Right lobe of liver (tissue), 4 donors: ENCODE measurements at regions not wholly inside any gene's neighbourhood (a gene's known extent, or its start where the extent isn't known, plus 50 kb on each side); places are given as distances from the start of the nearest gene placed in this dataset.
"Not testable (repeated sequence)": the region's sequence is repeated elsewhere in the genome, so short reads cannot be mapped to it uniquely, and the experiment has no call there.

Source experiments
- POLR2A ChIP-seq: fragments of 450-650 bp; IDR thresholded peaks from one replicate; pipeline ENCODE4 v1.6.1; 2017; ENCODE audit warnings: antibody characterized with exemption, mild to moderate bottlenecking
- TF ChIP-seq, protein P1 (sequence below), 4 donors: fragments of 200-600 bp in 3 of 4; fragments of 450-650 bp in 1 of 4; IDR thresholded peaks; one replicate each; pipeline versions ENCODE4 v1.5.1 to v1.8.0; 2016 to 2022; ENCODE audit warnings: antibody characterized with exemption in 4 of 4, mild to moderate bottlenecking in 2 of 4
- donor health status: DM: no; HTN: no; CAD: no.
- donor health status: DM: no; HTN: no; CAD: no.
- donor health status: DM: no; HTN: yes; CAD: no.

- not testable (repeated sequence) for TF ChIP-seq POLR2A
- TF ChIP-seq, protein P1, sequence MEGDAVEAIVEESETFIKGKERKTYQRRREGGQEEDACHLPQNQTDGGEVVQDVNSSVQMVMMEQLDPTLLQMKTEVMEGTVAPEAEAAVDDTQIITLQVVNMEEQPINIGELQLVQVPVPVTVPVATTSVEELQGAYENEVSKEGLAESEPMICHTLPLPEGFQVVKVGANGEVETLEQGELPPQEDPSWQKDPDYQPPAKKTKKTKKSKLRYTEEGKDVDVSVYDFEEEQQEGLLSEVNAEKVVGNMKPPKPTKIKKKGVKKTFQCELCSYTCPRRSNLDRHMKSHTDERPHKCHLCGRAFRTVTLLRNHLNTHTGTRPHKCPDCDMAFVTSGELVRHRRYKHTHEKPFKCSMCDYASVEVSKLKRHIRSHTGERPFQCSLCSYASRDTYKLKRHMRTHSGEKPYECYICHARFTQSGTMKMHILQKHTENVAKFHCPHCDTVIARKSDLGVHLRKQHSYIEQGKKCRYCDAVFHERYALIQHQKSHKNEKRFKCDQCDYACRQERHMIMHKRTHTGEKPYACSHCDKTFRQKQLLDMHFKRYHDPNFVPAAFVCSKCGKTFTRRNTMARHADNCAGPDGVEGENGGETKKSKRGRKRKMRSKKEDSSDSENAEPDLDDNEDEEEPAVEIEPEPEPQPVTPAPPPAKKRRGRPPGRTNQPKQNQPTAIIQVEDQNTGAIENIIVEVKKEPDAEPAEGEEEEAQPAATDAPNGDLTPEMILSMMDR (IDR thresholded peaks at IDR 0.05) = not testable (repeated sequence)
These were observed 78.2 kb upstream of the RPRML start for GRCh38 chr17:47057279-47057678.
